ENCODE measurements at regions not wholly inside any gene's neighbourhood (a gene's known extent, or its start where the extent isn't known, plus 50 kb on each side); places are given as distances from the start of the nearest gene placed in this dataset.

DNA sequence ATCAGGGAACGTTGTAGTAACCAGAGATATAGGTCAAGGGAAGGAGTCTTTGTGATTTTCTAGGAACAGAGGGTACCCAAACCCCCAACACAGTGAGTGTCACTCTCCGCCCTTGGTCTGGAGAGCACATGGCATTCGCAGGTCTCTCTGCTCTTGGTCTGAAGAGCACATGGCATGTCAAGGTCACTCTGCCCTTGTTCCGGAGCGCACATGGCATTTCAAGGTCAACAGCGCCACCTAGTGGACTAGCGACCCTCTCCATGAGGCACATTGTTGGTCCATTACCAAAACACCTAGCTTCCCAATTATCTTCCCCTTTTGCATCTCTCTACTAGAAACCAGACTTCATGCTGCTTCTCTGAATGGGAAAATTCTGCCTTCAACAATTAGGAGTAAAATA lies 260.0 kb downstream of the C6orf118 start:
- TF ChIP-seq, protein P1, sequence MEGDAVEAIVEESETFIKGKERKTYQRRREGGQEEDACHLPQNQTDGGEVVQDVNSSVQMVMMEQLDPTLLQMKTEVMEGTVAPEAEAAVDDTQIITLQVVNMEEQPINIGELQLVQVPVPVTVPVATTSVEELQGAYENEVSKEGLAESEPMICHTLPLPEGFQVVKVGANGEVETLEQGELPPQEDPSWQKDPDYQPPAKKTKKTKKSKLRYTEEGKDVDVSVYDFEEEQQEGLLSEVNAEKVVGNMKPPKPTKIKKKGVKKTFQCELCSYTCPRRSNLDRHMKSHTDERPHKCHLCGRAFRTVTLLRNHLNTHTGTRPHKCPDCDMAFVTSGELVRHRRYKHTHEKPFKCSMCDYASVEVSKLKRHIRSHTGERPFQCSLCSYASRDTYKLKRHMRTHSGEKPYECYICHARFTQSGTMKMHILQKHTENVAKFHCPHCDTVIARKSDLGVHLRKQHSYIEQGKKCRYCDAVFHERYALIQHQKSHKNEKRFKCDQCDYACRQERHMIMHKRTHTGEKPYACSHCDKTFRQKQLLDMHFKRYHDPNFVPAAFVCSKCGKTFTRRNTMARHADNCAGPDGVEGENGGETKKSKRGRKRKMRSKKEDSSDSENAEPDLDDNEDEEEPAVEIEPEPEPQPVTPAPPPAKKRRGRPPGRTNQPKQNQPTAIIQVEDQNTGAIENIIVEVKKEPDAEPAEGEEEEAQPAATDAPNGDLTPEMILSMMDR (IDR thresholded peaks at IDR 0.05; ENCODE audit: low read length), result peak; percentile 62
- TF ChIP-seq EZH2 (optimal IDR thresholded peaks at IDR 0.05; ENCODE audit: low read depth, low read length), result no peak
- no peak for TF ChIP-seq EZH2phosphoT487 (IDR thresholded peaks at IDR 0.05; ENCODE audit: low read length)

Data from MM.1S (cell line).